ENCODE measurements at regions not wholly inside any gene's neighbourhood (a gene's known extent, or its start where the extent isn't known, plus 50 kb on each side); places are given as distances from the start of the nearest gene placed in this dataset.

GRCh38 chr6:6858533-6858982 is 249.2 kb upstream of the RREB1 start:
- Histone ChIP-seq H3K27ac (ENCODE audit: low read depth, low read length) (no peak overlapping the region), H3K36me3 (ENCODE audit: control insufficient read depth, insufficient read depth, low read length) (no peaks in the 10 kb centered on the region), H3K9me3 (ENCODE audit: control insufficient read depth, insufficient read depth, low read length) (no peaks in the 10 kb centered on the region), H3K27me3 (ENCODE audit: control insufficient read depth, insufficient read depth, low read length) (peaks cover 7% of the 10 kb centered on the region), H3K4me1 (ENCODE audit: control insufficient read depth, insufficient read depth, low read length) (peaks cover 12% of the 10 kb centered on the region), H3K4me3 (ENCODE audit: low read depth, low read length) (no peak overlapping the region)
- 60% methylated on average over 1 of the region's 12 CpGs for WGBS (ENCODE audit: insufficient coverage)
- DNase-seq (ENCODE audit: low read depth in 4 of 6, low spot score in 6 of 6): peak in 1 of 6 donors; percentile 23

- peaks cover 12% of the 10 kb centered on the region for H3K4me1 ChIP-seq (ENCODE audit: control insufficient read depth, insufficient read depth, low read length)
- 47% methylated on average over 5 of the region's 5 CpGs for WGBS (ENCODE audit: insufficient coverage)
- no peaks in the 10 kb centered on the region for H3K9me3 ChIP-seq (ENCODE audit: control insufficient read depth, insufficient read depth, low read length)
- no peak overlapping the region for H3K27ac ChIP-seq (ENCODE audit: low read depth, low read length)
- H3K4me3 ChIP-seq (ENCODE audit: low read depth, low read length): no peak overlapping the region
- DNase-seq (ENCODE audit: low read depth in 4 of 6, low spot score in 6 of 6): peak in 1 of 6 donors; percentile 31
- no peaks in the 10 kb centered on the region for H3K36me3 ChIP-seq (ENCODE audit: control insufficient read depth, insufficient read depth, low read length)
- peaks cover 7% of the 10 kb centered on the region for H3K27me3 ChIP-seq (ENCODE audit: control insufficient read depth, insufficient read depth, low read length)
Observed at GRCh38 chr6:6859105-6859504, 248.7 kb upstream of the RREB1 start.

DNA sequence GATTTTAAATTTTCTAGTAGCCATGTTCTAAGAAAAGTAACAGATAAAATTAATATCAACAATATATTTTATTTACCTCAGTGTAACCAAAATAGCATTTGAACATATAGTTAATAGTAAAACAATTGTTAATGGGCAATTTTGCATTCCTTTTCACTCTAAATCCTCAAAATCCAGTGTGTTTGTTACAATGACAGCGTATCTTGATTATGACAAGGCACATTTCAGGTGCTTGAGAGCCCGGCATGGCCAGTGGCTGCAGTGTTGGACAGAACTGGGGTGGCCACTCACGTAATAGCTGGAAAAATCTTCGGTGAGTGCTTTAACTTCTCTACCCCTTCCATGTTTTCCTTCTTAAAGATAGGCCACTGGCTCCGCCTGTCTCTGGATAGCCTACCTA is 248.0 kb upstream of the RREB1 start:
- 100% methylated on average over 2 of the region's 5 CpGs for WGBS (ENCODE audit: insufficient coverage)

DNA sequence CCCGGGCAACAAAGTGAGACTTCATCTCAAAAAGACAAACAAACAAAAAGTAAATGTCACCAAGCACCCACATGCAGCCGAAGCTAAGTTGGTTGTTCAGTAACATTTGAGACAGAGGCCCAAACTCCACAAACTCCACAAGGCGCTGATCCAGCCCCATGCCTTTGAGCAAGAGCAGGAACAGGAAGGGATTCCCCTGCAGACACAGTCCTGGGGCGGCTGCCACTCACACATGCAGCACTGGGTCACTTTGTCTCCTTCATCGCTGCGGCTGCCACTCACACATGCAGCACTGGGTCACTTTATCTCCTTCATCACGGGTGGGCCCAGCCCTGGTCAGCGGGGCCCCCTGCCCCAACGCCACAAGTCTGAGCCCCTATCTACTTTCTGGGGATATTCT is 246.9 kb upstream of the RREB1 start:
- whole genome bisulfite sequencing (ENCODE audit: insufficient coverage): 85% methylated on average over 9 of the region's 9 CpGs
- Histone ChIP-seq H3K27me3 (ENCODE audit: control insufficient read depth, insufficient read depth, low read length) (peaks cover 7% of the 10 kb centered on the region), H3K27ac (ENCODE audit: low read depth, low read length) (no peak overlapping the region), H3K4me1 (ENCODE audit: control insufficient read depth, insufficient read depth, low read length) (peaks cover 12% of the 10 kb centered on the region), H3K4me3 (ENCODE audit: low read depth, low read length) (no peak overlapping the region), H3K9me3 (ENCODE audit: control insufficient read depth, insufficient read depth, low read length) (no peaks in the 10 kb centered on the region), H3K36me3 (ENCODE audit: control insufficient read depth, insufficient read depth, low read length) (no peaks in the 10 kb centered on the region)
- no peak for DNase-seq (ENCODE audit: low read depth in 4 of 6, low spot score in 6 of 6)

More for the DNA sequence above, 248.0 kb upstream of the RREB1 start:
- Histone ChIP-seq H3K9me3 (ENCODE audit: control insufficient read depth, insufficient read depth, low read length) (no peaks in the 10 kb centered on the region), H3K36me3 (ENCODE audit: control insufficient read depth, insufficient read depth, low read length) (no peaks in the 10 kb centered on the region), H3K27ac (ENCODE audit: low read depth, low read length) (no peak overlapping the region), H3K4me3 (ENCODE audit: low read depth, low read length) (no peak overlapping the region), H3K27me3 (ENCODE audit: control insufficient read depth, insufficient read depth, low read length) (peaks cover 7% of the 10 kb centered on the region), H3K4me1 (ENCODE audit: control insufficient read depth, insufficient read depth, low read length) (peaks cover 12% of the 10 kb centered on the region)
- no peak for DNase-seq (ENCODE audit: low read depth in 4 of 6, low spot score in 6 of 6)

GRCh38 chr6:6861351-6861894 is 246.3 kb upstream of the RREB1 start:
- DNase-seq (ENCODE audit: low read depth in 4 of 6, low spot score in 6 of 6): no peak
- 83% methylated on average over 2 of the region's 6 CpGs for WGBS (ENCODE audit: insufficient coverage)

DNA sequence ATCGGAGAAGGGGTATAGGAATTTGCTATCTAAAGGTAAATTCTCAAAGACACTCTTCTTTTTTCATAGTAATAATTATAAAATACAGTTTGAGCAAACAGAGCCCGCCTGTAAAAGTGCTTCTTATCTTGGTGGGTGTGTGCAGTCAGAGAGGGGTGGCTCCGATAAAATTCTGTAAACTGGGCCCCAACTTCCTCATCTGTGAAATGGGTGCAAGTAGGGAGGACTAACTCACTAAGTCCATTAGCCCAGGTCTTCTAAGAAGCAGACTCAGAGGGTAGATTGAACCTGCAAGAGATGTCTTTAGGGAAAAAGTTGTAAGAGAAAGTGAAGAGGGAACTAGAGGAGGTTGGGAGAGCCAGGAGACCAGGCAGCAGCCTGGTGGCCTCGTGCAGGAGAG is 245.8 kb upstream of the RREB1 start:
- Histone ChIP-seq H3K36me3 (ENCODE audit: control insufficient read depth, insufficient read depth, low read length) (no peaks in the 10 kb centered on the region), H3K9me3 (ENCODE audit: control insufficient read depth, insufficient read depth, low read length) (no peaks in the 10 kb centered on the region), H3K4me1 (ENCODE audit: control insufficient read depth, insufficient read depth, low read length) (peaks cover 5% of the 10 kb centered on the region), H3K4me3 (ENCODE audit: low read depth, low read length) (no peak overlapping the region), H3K27me3 (ENCODE audit: control insufficient read depth, insufficient read depth, low read length) (peaks cover 4% of the 10 kb centered on the region), H3K27ac (ENCODE audit: low read depth, low read length) (no peak overlapping the region)
- no peak for DNase-seq (ENCODE audit: low read depth in 4 of 6, low spot score in 6 of 6)
- WGBS (ENCODE audit: insufficient coverage): 97% methylated on average over 2 of the region's 4 CpGs

More at GRCh38 chr6:6861351-6861894, 246.3 kb upstream of the RREB1 start:
- no peaks in the 10 kb centered on the region for H3K36me3 ChIP-seq (ENCODE audit: control insufficient read depth, insufficient read depth, low read length)
- H3K4me3 ChIP-seq (ENCODE audit: low read depth, low read length): no peak overlapping the region
- no peak overlapping the region for H3K27ac ChIP-seq (ENCODE audit: low read depth, low read length)
- peaks cover 7% of the 10 kb centered on the region for H3K27me3 ChIP-seq (ENCODE audit: control insufficient read depth, insufficient read depth, low read length)
- H3K4me1 ChIP-seq (ENCODE audit: control insufficient read depth, insufficient read depth, low read length): peaks cover 11% of the 10 kb centered on the region
- no peaks in the 10 kb centered on the region for H3K9me3 ChIP-seq (ENCODE audit: control insufficient read depth, insufficient read depth, low read length)

GRCh38 chr6:6863970-6864639 is 243.7 kb upstream of the RREB1 start:
- H3K36me3 ChIP-seq (ENCODE audit: control insufficient read depth, insufficient read depth, low read length): no peaks in the 10 kb centered on the region
- no peak overlapping the region for H3K4me3 ChIP-seq (ENCODE audit: low read depth, low read length)
- no peaks in the 10 kb centered on the region for H3K4me1 ChIP-seq (ENCODE audit: control insufficient read depth, insufficient read depth, low read length)
- no peak for DNase-seq (ENCODE audit: low read depth in 4 of 6, low spot score in 6 of 6)
- WGBS (ENCODE audit: insufficient coverage): 94% methylated on average over 2 of the region's 6 CpGs
- no peak overlapping the region for H3K27ac ChIP-seq (ENCODE audit: low read depth, low read length)
- H3K27me3 ChIP-seq (ENCODE audit: control insufficient read depth, insufficient read depth, low read length): no peaks in the 10 kb centered on the region
- H3K9me3 ChIP-seq (ENCODE audit: control insufficient read depth, insufficient read depth, low read length): no peaks in the 10 kb centered on the region

DNA sequence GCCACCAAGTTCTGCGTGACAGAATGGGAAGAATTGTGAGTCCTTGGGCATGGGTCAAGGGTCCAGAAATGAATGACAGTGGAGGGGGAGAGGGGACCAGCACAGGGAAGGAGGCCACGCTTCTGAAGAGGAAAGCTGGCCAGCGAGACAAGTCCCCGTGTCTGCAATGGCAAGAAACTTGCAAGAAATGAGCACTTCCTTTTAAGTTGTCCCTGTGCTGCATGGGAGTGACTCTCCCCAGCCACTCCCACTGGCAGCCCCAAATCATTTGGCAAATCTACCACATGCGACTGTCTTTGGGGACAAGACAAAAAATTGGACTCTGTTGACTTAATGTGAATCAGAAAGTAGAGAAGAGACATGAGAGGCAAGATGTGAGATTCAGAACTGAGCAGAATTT is 242.2 kb upstream of the RREB1 start:
- Histone ChIP-seq H3K27ac (ENCODE audit: low read depth, low read length) (no peak overlapping the region), H3K4me1 (ENCODE audit: control insufficient read depth, insufficient read depth, low read length) (no peaks in the 10 kb centered on the region), H3K36me3 (ENCODE audit: control insufficient read depth, insufficient read depth, low read length) (no peaks in the 10 kb centered on the region), H3K27me3 (ENCODE audit: control insufficient read depth, insufficient read depth, low read length) (no peaks in the 10 kb centered on the region), H3K4me3 (ENCODE audit: low read depth, low read length) (no peak overlapping the region), H3K9me3 (ENCODE audit: control insufficient read depth, insufficient read depth, low read length) (no peaks in the 10 kb centered on the region)
- no peak for DNase-seq (ENCODE audit: low read depth in 4 of 6, low spot score in 6 of 6)
- 100% methylated on average over 4 of the region's 5 CpGs for WGBS (ENCODE audit: insufficient coverage)

DNA sequence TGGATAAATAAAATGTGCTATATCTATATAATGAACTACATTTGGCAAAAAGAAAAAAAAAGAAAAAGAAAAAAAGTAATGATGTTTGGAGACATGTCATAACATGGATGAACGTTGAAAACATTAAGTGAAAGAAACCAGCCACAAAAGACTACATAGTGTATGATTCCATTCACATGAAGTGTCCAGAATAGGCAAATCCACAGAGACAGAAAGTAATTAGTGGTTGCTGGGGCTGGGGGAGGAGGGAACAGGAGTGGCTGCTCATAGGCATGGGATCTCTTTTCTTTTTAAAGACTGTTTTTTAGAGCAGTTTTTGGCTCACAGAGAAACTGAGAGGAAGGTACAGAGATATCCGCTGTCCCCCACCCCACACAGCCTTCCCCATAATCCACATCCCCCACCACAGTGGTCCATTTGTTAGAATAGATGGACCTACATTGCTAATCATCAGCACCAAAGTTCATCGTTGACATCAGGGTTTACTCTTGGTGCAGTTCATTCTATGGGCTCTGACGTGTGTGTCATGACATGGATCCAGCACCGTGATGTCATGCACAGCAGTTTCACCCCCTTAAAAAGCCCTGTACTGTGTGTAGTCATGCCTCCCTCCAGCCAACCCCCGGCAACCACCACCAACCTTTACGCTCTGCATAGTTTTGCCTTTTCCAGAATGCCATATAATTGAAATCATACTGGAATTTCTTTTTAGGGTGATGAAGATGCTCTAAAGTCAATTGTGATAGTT is 240.9 kb upstream of the RREB1 start:
- H3K4me3 ChIP-seq (ENCODE audit: low read depth, low read length): no peak overlapping the region
- H3K27me3 ChIP-seq (ENCODE audit: control insufficient read depth, insufficient read depth, low read length): no peaks in the 10 kb centered on the region
- no peaks in the 10 kb centered on the region for H3K36me3 ChIP-seq (ENCODE audit: control insufficient read depth, insufficient read depth, low read length)
- H3K4me1 ChIP-seq (ENCODE audit: control insufficient read depth, insufficient read depth, low read length): no peaks in the 10 kb centered on the region
- WGBS (ENCODE audit: insufficient coverage): 92% methylated on average over 2 of the region's 7 CpGs
- H3K27ac ChIP-seq (ENCODE audit: low read depth, low read length): no peak overlapping the region
- no peaks in the 10 kb centered on the region for H3K9me3 ChIP-seq (ENCODE audit: control insufficient read depth, insufficient read depth, low read length)
- DNase-seq (ENCODE audit: low read depth in 4 of 6, low spot score in 6 of 6): no peak

Measured in spinal cord (tissue), 9 donors.